PC-3 (cell line): ENCODE measurements at regions not wholly inside any gene's neighbourhood (a gene's known extent, or its start where the extent isn't known, plus 50 kb on each side); places are given as distances from the start of the nearest gene placed in this dataset.

Source experiments
- ATAC-seq: fragments of 200-7000 bp; cut with Tn5 transposase; 2 replicates; pipeline ENCODE4 v1.9.1; 2020; ENCODE audit warnings: mild to moderate bottlenecking, moderate library complexity
- BruUV-seq: library from RNA; stranded (reverse); fragments of 400-500 nt; replicated peaks from 2 replicates; lab custom pipeline; 2021; lab: Mats Ljungman, UMichigan
- CTCF ChIA-PET: fragments of 300-600 bp; sonication (Branson Sonifier 250); formaldehyde crosslinking; loops from one replicate; lab custom pipeline; 2022; ENCODE audit warnings: antibody characterized with exemption; lab: Charles Lee
- POLR2A ChIA-PET: fragments of 300-600 bp; sonication (Branson Sonifier 250); formaldehyde crosslinking; loops from one replicate; lab custom pipeline; 2022; ENCODE audit warnings: antibody characterized with exemption; ENCODE audit not compliant: unreplicated experiment; lab: Charles Lee
- DNase-seq: peaks from one replicate; pipeline ENCODE4 v3.0.0-alpha.2; 2015
- H2AFZ ChIP-seq: fragments of 300-600 bp; sonication (generic); 2 replicates; pipeline ENCODE4 v1.6.0; 2016; ENCODE audit warnings: antibody characterized with exemption, low read length
- H3F3A ChIP-seq: fragments of 300-600 bp; sonication (generic); one replicate; pipeline ENCODE4 v1.6.0; 2017; ENCODE audit warnings: antibody characterized with exemption, low read length, control low read depth, mild to moderate bottlenecking; ENCODE audit not compliant: unreplicated experiment
- H3K27ac ChIP-seq: fragments of 300-600 bp; sonication (generic); 2 replicates; pipeline ENCODE4 v1.5.1; 2016; ENCODE audit warnings: mild to moderate bottlenecking, low read length
- H3K27me3 ChIP-seq: fragments of 300-600 bp; sonication (generic); 2 replicates; pipeline ENCODE4 v1.6.1; 2016; ENCODE audit warnings: low read length, mixed read lengths
- H3K36me3 ChIP-seq: fragments of 300-600 bp; sonication (generic); 2 replicates; pipeline ENCODE4 v1.6.1; 2016; ENCODE audit warnings: low read depth, mixed run types, low read length, mixed read lengths
- H3K4me1 ChIP-seq: fragments of 300-600 bp; sonication (generic); 2 replicates; pipeline ENCODE4 v1.5.1; 2016; ENCODE audit warnings: low read length; ENCODE audit not compliant: insufficient read depth
- H3K4me2 ChIP-seq: fragments of 300-600 bp; sonication (generic); 2 replicates; pipeline ENCODE4 v1.6.0; 2016; ENCODE audit warnings: low read length
- H3K4me3 ChIP-seq: fragments of 300-600 bp; sonication (generic); 2 replicates; pipeline ENCODE4 v1.5.1; 2016; ENCODE audit warnings: mild to moderate bottlenecking, low read length, mixed read lengths
- H3K79me2 ChIP-seq: fragments of 300-600 bp; sonication (generic); 2 replicates; pipeline ENCODE4 v1.6.1; 2017; ENCODE audit warnings: low read length, mixed read lengths
- H3K9ac ChIP-seq: fragments of 300-600 bp; sonication (generic); 2 replicates; pipeline ENCODE4 v1.6.0; 2016; ENCODE audit warnings: mild to moderate bottlenecking, low read length
- H3K9me2 ChIP-seq: fragments of 300-600 bp; sonication (generic); replicated peaks from 2 replicates; pipeline ENCODE4 v1.6.1; 2016; ENCODE audit warnings: mixed run types, low read length, mixed read lengths
- H3K9me3 ChIP-seq: fragments of 300-600 bp; sonication (generic); 2 replicates; pipeline ENCODE4 v1.6.1; 2016; ENCODE audit warnings: low read length, mixed read lengths
- H4K20me1 ChIP-seq: fragments of 300-600 bp; sonication (generic); 2 replicates; pipeline ENCODE4 v1.6.1; 2016; ENCODE audit warnings: low read length, mixed read lengths
- EZH2 ChIP-seq: fragments of 300-600 bp; sonication (generic); IDR thresholded peaks from one replicate; pipeline ENCODE4 v1.6.1; 2017; ENCODE audit warnings: antibody characterized with exemption, mild to moderate bottlenecking, low read length; ENCODE audit not compliant: unreplicated experiment
- EZH2phosphoT487 ChIP-seq: fragments of 300-600 bp; sonication (generic); IDR thresholded peaks from 2 replicates; pipeline ENCODE4 v1.6.1; 2018; ENCODE audit warnings: mild to moderate bottlenecking, antibody characterized with exemption, low read length, borderline replicate concordance
- intact Hi-C: fragments of 100-400 bp; cut with micrococcal nuclease; formaldehyde crosslinking; loops from 2 replicates; pipeline ENCODE4 v1.9.0; 2023
- TF ChIP-seq, protein P1 (sequence below): fragments of 300-600 bp; sonication (generic); conservative IDR thresholded peaks from 2 replicates; pipeline ENCODE4 v1.5.1; 2017; ENCODE audit warnings: antibody characterized with exemption, low read depth, mild to moderate bottlenecking, low read length

DNA sequence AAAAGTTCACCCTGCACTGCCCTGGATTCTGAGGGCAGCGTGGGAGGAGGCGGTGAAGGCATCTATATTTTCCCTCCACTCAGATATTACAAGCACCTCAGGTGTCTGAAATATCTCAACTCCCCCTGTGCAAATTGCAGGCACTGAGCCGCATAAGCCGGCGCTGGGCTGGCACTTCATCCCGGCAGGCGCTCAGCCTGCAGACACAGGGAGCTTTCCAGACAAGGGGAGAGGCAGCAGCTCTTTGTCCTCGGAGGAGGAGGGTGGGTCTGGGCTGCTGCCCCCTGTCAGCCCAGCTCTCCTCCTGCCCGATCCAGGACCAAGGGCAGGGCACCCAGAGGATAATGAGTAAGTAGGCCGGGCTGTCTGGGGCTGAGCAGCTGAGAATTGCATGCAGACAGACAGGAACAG lies 189.3 kb upstream of the MYT1L start:
- Histone ChIP-seq H3K9ac (no peak overlapping the region), H4K20me1 (no peaks in the 10 kb centered on the region), H3K4me2 (no peak overlapping the region), H3K9me3 (no peaks in the 10 kb centered on the region), H3K9me2 (no peaks in the 10 kb centered on the region), H3F3A (no peaks in the 10 kb centered on the region), H3K79me2 (no peaks in the 10 kb centered on the region), H3K4me1 (no peaks in the 10 kb centered on the region), H2AFZ (no peak overlapping the region), H3K4me3 (no peak overlapping the region), H3K27me3 (peaks cover 57% of the 10 kb centered on the region), H3K36me3 (no peaks in the 10 kb centered on the region), H3K27ac (no peak overlapping the region)
- CTCF ChIA-PET: no interaction called here
- POLR2A ChIA-PET: no interaction called here
- DNase-seq (no peak), ATAC-seq (no peak)
- BruUV-seq: no TSS peak
- TF ChIP-seq EZH2 (no peak), EZH2phosphoT487 (no peak)
- TF ChIP-seq, protein P1, sequence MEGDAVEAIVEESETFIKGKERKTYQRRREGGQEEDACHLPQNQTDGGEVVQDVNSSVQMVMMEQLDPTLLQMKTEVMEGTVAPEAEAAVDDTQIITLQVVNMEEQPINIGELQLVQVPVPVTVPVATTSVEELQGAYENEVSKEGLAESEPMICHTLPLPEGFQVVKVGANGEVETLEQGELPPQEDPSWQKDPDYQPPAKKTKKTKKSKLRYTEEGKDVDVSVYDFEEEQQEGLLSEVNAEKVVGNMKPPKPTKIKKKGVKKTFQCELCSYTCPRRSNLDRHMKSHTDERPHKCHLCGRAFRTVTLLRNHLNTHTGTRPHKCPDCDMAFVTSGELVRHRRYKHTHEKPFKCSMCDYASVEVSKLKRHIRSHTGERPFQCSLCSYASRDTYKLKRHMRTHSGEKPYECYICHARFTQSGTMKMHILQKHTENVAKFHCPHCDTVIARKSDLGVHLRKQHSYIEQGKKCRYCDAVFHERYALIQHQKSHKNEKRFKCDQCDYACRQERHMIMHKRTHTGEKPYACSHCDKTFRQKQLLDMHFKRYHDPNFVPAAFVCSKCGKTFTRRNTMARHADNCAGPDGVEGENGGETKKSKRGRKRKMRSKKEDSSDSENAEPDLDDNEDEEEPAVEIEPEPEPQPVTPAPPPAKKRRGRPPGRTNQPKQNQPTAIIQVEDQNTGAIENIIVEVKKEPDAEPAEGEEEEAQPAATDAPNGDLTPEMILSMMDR: no peak
- intact Hi-C loops: no loop called here

DNA sequence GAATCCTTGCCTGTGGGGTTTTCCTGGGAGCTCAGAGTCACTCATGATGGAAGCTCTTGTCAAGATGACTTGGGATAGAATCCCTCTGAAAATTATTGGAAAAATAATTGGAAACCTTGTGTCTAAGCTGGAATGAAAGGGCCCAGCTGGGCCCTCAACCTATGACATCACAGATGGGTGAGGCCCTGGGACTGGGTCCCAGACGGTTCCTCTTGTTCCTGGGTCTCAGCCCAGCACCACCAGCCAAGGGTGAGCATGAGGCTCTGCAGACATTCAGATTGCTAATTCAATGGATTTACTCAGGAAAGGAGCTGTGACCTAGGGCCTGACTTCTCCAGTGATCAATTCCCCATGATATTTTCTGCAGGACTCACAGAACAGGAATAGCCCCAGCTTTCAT lies 188.3 kb upstream of the MYT1L start:
- H3F3A ChIP-seq: no peaks in the 10 kb centered on the region
- ChIA-PET POLR2A (no interaction called here), CTCF (no interaction called here)
- BruUV-seq: no TSS peak
- no peaks in the 10 kb centered on the region for H3K9me2 ChIP-seq
- TF ChIP-seq EZH2phosphoT487 (no peak), EZH2 (no peak)
- TF ChIP-seq, protein P1: no peak
- H3K4me2 ChIP-seq: no peak overlapping the region
- H3K36me3 ChIP-seq: no peaks in the 10 kb centered on the region
- no peak overlapping the region for H3K4me3 ChIP-seq
- no peak overlapping the region for H3K9ac ChIP-seq
- H4K20me1 ChIP-seq: no peaks in the 10 kb centered on the region
- H3K4me1 ChIP-seq: no peaks in the 10 kb centered on the region
- no peak overlapping the region for H3K27ac ChIP-seq
- no peak for DNase-seq
- no peak for ATAC-seq
- peaks cover 59% of the 10 kb centered on the region for H3K27me3 ChIP-seq
- no peaks in the 10 kb centered on the region for H3K9me3 ChIP-seq
- no peak overlapping the region for H2AFZ ChIP-seq
- no peaks in the 10 kb centered on the region for H3K79me2 ChIP-seq
- intact Hi-C loops: no loop called here

DNA sequence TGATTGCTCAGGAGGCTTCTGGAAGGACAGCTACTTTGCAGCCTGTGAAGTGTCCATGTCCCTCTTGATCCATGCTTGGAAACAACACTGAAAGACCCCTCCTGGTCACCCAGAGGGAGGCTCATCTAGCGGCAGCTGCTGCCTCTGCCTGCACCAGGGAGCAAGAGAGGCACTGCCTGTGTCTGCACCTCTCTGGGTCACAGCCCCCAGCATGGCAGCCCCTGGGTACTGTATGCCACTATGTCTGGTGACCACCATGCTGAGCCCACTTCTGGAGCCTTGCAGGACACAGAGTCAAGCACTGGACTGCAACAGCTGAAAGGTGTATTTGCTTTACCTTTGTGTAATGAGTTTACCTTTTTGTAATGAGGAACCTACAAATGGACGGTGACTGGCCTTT lies 186.3 kb upstream of the MYT1L start:
- no peak overlapping the region for H3K4me3 ChIP-seq
- ATAC-seq (no peak), DNase-seq (no peak)
- no peak overlapping the region for H2AFZ ChIP-seq
- H3K4me1 ChIP-seq: no peaks in the 10 kb centered on the region
- intact Hi-C loops: no loop called here
- H3K9me3 ChIP-seq: no peaks in the 10 kb centered on the region
- no TSS peak for BruUV-seq
- no peaks in the 10 kb centered on the region for H4K20me1 ChIP-seq
- no peaks in the 10 kb centered on the region for H3K9me2 ChIP-seq
- TF ChIP-seq, protein P1: no peak
- TF ChIP-seq EZH2: no peak
- no peak for TF ChIP-seq EZH2phosphoT487
- peaks cover 53% of the 10 kb centered on the region for H3K27me3 ChIP-seq
- H3K9ac ChIP-seq: no peak overlapping the region
- no peaks in the 10 kb centered on the region for H3K79me2 ChIP-seq
- no peak overlapping the region for H3K4me2 ChIP-seq
- no peak overlapping the region for H3K27ac ChIP-seq
- ChIA-PET POLR2A (no interaction called here), CTCF (no interaction called here)
- no peaks in the 10 kb centered on the region for H3F3A ChIP-seq
- H3K36me3 ChIP-seq: no peaks in the 10 kb centered on the region
